ENCODE measurements at regions not wholly inside any gene's neighbourhood (a gene's known extent, or its start where the extent isn't known, plus 50 kb on each side); places are given as distances from the start of the nearest gene placed in this dataset.

DNA sequence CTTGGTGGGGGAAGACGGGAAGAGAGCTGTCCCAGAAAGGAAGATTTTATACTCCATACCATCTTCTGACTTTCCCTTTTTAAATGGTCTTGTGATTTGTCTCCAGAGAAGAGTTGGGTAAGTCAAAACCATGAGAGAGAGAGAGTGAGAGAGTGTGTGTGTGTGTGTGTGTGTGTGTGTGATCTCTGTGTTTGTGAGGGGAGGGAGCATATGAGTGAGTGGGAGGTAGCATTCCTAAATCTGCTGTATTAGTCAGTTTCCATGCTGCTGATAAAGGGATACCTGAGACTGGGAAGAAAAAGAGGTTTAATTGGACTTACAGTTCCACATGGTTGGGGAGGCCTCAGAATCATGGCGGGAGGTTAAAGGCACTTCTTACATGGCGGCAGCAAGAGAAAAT is 102.0 kb upstream of the VANGL1 start (continued):
- TF ChIP-seq MLLT10 (CRISPR knock-in tag; IDR thresholded peaks at IDR 0.05) (no peak), ZNF282 (IDR thresholded peaks at IDR 0.05; ENCODE audit: partially characterized antibody) (no peak), RFX3 (CRISPR knock-in tag; IDR thresholded peaks at IDR 0.05) (no peak)

DNA sequence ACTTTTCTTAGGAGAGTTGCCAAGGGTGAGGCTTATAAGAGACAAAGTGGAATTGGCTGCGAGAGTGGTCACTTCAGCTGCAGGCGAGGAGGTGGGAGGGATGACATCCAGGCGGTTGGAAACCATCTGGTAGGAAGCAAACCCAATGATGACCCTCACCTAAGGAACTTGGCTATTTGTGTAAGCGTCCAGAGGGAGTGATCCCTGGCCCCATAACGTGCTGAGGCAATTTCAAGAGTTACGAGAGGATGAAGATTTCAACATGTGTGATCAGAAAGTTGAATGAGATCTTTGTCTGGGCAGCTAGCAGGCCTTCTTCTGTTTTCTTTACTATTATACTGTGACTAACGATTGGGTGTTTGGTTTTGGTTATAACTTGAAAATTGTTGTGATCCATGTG is 102.7 kb upstream of the VANGL1 start:
- no peak overlapping the region for H3K27ac ChIP-seq (ENCODE audit: extremely low read length, insufficient read depth, low read length)
- in situ Hi-C loops (cut with HindIII; ENCODE audit: extremely low pct_ligation_motif_present, low pct_unique_long_range_greater_than_20kb) (no loop called here), intact Hi-C loops (cut with micrococcal nuclease; ENCODE audit: unreplicated experiment) (no loop called here)
- DNase-seq (ENCODE audit: low spot score) (no peak), FAIRE-seq (no peak), ATAC-seq (no peak)
- no TSS peak for BruUV-seq (replicated peaks)
- H3K4me1 ChIP-seq (ENCODE audit: insufficient read depth, low read length): no peaks in the 10 kb centered on the region
- CTCF ChIA-PET (ENCODE audit: low intra/inter-chr PET ratio, low total read pairs): no interaction called here
- TF ChIP-seq HOXA3 (CRISPR knock-in tag; IDR thresholded peaks at IDR 0.05): no peak
- no peak for TF ChIP-seq ZNF841 (CRISPR knock-in tag; IDR thresholded peaks at IDR 0.05; ENCODE audit: borderline replicate concordance)
- no peak for TF ChIP-seq CTCF (CRISPR knock-in tag; IDR thresholded peaks at IDR 0.05)
- no peak for TF ChIP-seq RXRB (CRISPR knock-in tag; IDR thresholded peaks at IDR 0.05; ENCODE audit: borderline replicate concordance)
- no peak for TF ChIP-seq CCAR2 (optimal IDR thresholded peaks at IDR 0.05; ENCODE audit: low read depth, low read length)
- 10% methylated on average over 7 of the region's 7 CpGs for WGBS (ENCODE audit: low lambda C conversion rate)
- H3K9ac ChIP-seq (ENCODE audit: insufficient read depth, low read depth, low read length): no peak overlapping the region
- no peaks in the 10 kb centered on the region for H4K20me1 ChIP-seq (ENCODE audit: insufficient read depth, low read length)
- H3K79me2 ChIP-seq (ENCODE audit: insufficient read depth, low read length): no peaks in the 10 kb centered on the region
- H3K36me3 ChIP-seq (replicated peaks in 1 of 2; ENCODE audit: control insufficient read depth in 1 of 2, insufficient read depth in 2 of 2, low read length in 2 of 2): no peaks in the 10 kb centered on the region
- no peak overlapping the region for H3K4me3 ChIP-seq (replicated peaks in 1 of 3; ENCODE audit: insufficient read depth in 1 of 3, low read depth in 2 of 3, low read length in 3 of 3)
- POLR2A ChIA-PET: no interaction called here
- no peaks in the 10 kb centered on the region for H3K9me3 ChIP-seq (ENCODE audit: low read length)
- H3K4me2 ChIP-seq (ENCODE audit: low read depth, low read length): no peak overlapping the region
- H2AFZ ChIP-seq (ENCODE audit: low read length): no peak overlapping the region
- H3K27me3 ChIP-seq (ENCODE audit: control insufficient read depth in 1 of 2, insufficient read depth in 2 of 2, low read length in 2 of 2): no peaks in the 10 kb centered on the region; a peak in 1 of 5 replicates

All from HepG2 (cell line).